ENCODE measurements at regions not wholly inside any gene's neighbourhood (a gene's known extent, or its start where the extent isn't known, plus 50 kb on each side); places are given as distances from the start of the nearest gene placed in this dataset.
"Not testable (repeated sequence)": the region's sequence is repeated elsewhere in the genome, so short reads cannot be mapped to it uniquely, and the experiment has no call there.

DNA sequence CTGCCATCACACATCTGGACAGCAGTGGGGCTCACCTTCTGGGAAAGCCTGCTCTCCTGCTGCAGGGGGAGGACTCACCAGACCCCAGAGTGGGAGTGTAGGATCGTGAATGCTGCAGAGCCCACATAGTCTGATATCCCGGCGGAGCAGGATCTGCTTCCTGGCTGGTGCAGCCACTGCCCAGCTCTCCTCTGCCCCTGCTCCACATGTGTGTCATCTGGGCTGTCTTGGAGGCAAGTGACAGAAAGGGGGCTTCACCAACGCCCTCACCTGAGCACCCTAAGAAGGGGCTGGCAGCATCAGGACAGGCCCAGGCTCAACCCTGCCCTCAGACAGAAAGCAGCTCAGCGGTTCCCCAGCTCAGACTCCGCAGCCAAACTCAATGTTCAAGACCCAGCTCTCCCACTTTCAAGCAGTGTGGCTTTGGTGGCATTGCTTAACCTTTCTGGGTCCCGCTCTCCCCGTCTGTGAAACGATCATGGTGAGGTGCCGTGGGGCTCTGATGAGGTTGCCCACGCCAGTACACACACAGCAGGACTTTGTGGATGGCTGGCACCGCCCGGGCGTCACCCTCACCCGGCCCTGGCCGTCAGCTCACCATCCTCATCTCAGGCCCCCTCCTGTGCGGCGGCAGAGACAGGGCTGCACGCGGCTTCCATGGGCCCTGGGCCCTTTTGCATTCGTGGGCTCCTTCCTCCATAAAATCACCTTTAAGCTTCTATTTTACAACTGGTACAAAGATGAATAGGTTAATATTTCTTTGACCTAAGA lies 91.0 kb upstream of the SFSWAP start:
- Mint-ChIP-seq H3K9me3 (no peaks in the 10 kb centered on the region), H3K4me3 (no peak overlapping the region), H3K4me1 (ENCODE audit: low read depth in 2 of 2) (peaks cover 0 to 3% of the 10 kb centered on the region in 2 donors), H3K27me3 (peaks cover 16 to 36% of the 10 kb centered on the region in 2 donors), H3K27ac (no peak overlapping the region), H3K36me3 (ENCODE audit: insufficient read depth) (peaks cover 6% of the 10 kb centered on the region)
- DNase-seq = no peak
- no peak for ATAC-seq (replicated peaks)

GRCh38 chr12:131620520-131620919 lies 90.4 kb upstream of the SFSWAP start:
- Mint-ChIP-seq H3K36me3 (ENCODE audit: insufficient read depth) (peaks cover 6% of the 10 kb centered on the region), H3K27me3 (peaks cover 16 to 36% of the 10 kb centered on the region in 2 donors), H3K27ac (no peak overlapping the region), H3K4me3 (no peak overlapping the region), H3K9me3 (no peaks in the 10 kb centered on the region), H3K4me1 (ENCODE audit: low read depth in 2 of 2) (peaks cover 0 to 4% of the 10 kb centered on the region in 2 donors)
- ATAC-seq (replicated peaks) = no peak
- no peak for DNase-seq

DNA sequence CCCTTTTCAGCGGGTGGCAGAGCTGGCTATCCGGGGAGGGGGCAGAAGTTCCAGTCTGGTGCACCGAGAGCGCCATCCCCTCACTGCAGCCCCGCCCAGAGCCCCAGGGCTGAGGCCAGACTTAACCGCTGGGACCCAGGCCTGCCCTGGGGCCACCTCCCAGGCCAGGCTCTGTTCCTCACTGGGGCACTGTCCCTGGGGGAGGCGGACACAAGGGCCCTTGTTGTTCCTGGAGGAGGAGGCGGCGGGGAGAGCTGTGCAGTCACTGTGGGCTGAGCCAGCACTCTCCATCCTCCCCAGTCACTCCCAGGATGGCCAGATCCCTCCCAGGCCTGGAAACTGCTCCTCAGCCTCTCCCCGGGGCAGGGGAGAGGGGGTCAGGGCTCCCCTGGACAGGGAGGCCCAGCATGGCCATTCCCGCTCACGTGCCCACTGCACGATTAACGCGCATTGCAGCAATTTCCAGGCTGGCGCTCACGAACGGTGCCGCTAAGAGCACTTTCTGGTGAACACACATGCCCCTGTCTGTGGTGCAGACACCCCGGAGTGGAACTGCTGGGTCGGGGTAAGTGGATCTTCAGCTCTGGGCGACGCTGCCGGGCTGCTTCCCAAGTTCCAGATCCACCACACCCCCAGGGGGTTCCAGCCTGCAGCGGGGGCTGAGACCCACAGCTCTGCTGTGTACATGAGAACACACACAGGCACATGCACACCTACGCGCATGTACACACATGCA lies 89.8 kb upstream of the SFSWAP start:
- Mint-ChIP-seq H3K27ac (no peak overlapping the region), H3K4me3 (no peak overlapping the region), H3K9me3 (peaks cover 0 to under 1% of the 10 kb centered on the region in 2 donors), H3K4me1 (ENCODE audit: low read depth in 2 of 2) (peaks cover 5 to 6% of the 10 kb centered on the region in 2 donors), H3K36me3 (ENCODE audit: insufficient read depth) (peaks cover 11% of the 10 kb centered on the region), H3K27me3 (peaks cover 16 to 33% of the 10 kb centered on the region in 2 donors)
- DNase-seq = no peak
- ATAC-seq (replicated peaks) = no peak

GRCh38 chr12:131621701-131622421 lies 89.0 kb upstream of the SFSWAP start:
- no peak overlapping the region for H3K4me3 Mint-ChIP-seq
- H3K4me1 Mint-ChIP-seq (ENCODE audit: low read depth in 2 of 2) = peaks cover 8 to 9% of the 10 kb centered on the region in 2 donors
- no peak for ATAC-seq (replicated peaks)
- no peak overlapping the region for H3K27ac Mint-ChIP-seq
- H3K36me3 Mint-ChIP-seq (ENCODE audit: insufficient read depth) = peaks cover 16% of the 10 kb centered on the region
- no peak for DNase-seq
- peaks cover 0 to 3% of the 10 kb centered on the region in 2 donors for H3K9me3 Mint-ChIP-seq
- peaks cover 13 to 26% of the 10 kb centered on the region in 2 donors for H3K27me3 Mint-ChIP-seq

- DNase-seq (no peak), ATAC-seq (replicated peaks) (no peak)
- H3K4me3 Mint-ChIP-seq = no peak overlapping the region
- peaks cover 7 to 20% of the 10 kb centered on the region in 2 donors for H3K27me3 Mint-ChIP-seq
- peaks cover 22% of the 10 kb centered on the region for H3K36me3 Mint-ChIP-seq (ENCODE audit: insufficient read depth)
- H3K9me3 Mint-ChIP-seq = peaks cover 0 to 3% of the 10 kb centered on the region in 2 donors
- H3K27ac Mint-ChIP-seq = no peak overlapping the region
- peaks cover 8 to 9% of the 10 kb centered on the region in 2 donors for H3K4me1 Mint-ChIP-seq (ENCODE audit: low read depth in 2 of 2)
Observed at GRCh38 chr12:131622422-131622955, 88.4 kb upstream of the SFSWAP start.

- H3K4me3 Mint-ChIP-seq; DNase-seq; H3K27ac Mint-ChIP-seq; H3K27me3 Mint-ChIP-seq; ATAC-seq (replicated peaks); H3K9me3 Mint-ChIP-seq: not testable (repeated sequence)
- Mint-ChIP-seq H3K4me1 (ENCODE audit: low read depth in 2 of 2) (peaks cover 9 to 13% of the 10 kb centered on the region in 2 donors), H3K36me3 (ENCODE audit: insufficient read depth) (peaks cover 33% of the 10 kb centered on the region)
Observed at GRCh38 chr12:131623404-131624368, 87.2 kb upstream of the SFSWAP start.

GRCh38 chr12:131624369-131624739 lies 86.5 kb upstream of the SFSWAP start:
- H3K27me3 Mint-ChIP-seq; ATAC-seq (replicated peaks); DNase-seq; H3K27ac Mint-ChIP-seq; H3K4me3 Mint-ChIP-seq; H3K9me3 Mint-ChIP-seq: not testable (repeated sequence)
- Mint-ChIP-seq H3K36me3 (ENCODE audit: insufficient read depth) (peaks cover 40% of the 10 kb centered on the region), H3K4me1 (ENCODE audit: low read depth in 2 of 2) (peaks cover 13 to 20% of the 10 kb centered on the region in 2 donors)

GRCh38 chr12:131624756-131625501 lies 86.0 kb upstream of the SFSWAP start:
- H3K4me3 Mint-ChIP-seq; DNase-seq; H3K27ac Mint-ChIP-seq; H3K9me3 Mint-ChIP-seq; ATAC-seq (replicated peaks); H3K27me3 Mint-ChIP-seq: not testable (repeated sequence)
- H3K36me3 Mint-ChIP-seq (ENCODE audit: insufficient read depth) = peaks cover 42% of the 10 kb centered on the region
- peaks cover 13 to 20% of the 10 kb centered on the region in 2 donors for H3K4me1 Mint-ChIP-seq (ENCODE audit: low read depth in 2 of 2)

DNA sequence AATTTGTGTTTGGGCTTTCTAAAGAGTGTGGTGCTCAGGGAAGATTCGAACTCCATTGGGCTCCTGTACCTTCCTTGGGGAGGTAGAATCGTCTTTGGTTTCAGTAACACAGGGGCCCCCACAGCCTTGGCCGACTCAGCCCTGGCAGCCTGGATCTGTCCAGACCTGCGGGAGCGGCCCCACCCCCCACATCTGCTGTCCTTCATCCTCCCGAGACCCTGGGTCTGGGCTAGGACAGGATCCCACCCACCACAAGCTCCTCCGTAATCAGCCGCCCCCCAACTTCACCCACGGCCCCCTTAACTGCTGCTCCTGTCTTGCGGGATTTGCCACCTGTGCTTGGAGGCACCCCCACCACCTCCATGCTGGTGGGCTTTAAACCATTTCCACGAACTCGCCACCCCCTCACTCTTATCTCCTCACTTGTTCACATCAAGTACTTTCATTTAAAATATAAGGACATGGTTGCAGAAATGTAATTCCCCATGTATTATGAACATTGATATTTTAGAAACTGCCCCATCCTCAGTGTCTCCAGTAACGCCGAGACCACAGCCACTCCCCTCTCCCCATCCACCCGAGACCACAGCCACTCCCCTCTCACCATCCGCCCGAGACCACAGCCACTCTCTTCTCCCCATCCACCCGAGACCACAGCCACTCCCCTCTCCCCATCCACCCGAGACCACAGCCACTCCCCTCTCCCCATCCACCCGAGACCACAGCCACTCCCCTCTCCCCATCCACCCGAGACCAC lies 84.7 kb upstream of the SFSWAP start:
- peak; percentile 23 to 55 (median 39) for DNase-seq
- Mint-ChIP-seq H3K4me1 (ENCODE audit: low read depth in 2 of 2) (peaks cover 21 to 24% of the 10 kb centered on the region in 2 donors), H3K36me3 (ENCODE audit: insufficient read depth) (peaks cover 43% of the 10 kb centered on the region), H3K27ac (peak overlapping the region; percentile 87 to 88), H3K4me3 (peak overlapping the region; percentile 46 to 52)
- not testable (repeated sequence) for H3K27me3 Mint-ChIP-seq, H3K9me3 Mint-ChIP-seq
- ATAC-seq (replicated peaks) = peak; percentile 65

DNA sequence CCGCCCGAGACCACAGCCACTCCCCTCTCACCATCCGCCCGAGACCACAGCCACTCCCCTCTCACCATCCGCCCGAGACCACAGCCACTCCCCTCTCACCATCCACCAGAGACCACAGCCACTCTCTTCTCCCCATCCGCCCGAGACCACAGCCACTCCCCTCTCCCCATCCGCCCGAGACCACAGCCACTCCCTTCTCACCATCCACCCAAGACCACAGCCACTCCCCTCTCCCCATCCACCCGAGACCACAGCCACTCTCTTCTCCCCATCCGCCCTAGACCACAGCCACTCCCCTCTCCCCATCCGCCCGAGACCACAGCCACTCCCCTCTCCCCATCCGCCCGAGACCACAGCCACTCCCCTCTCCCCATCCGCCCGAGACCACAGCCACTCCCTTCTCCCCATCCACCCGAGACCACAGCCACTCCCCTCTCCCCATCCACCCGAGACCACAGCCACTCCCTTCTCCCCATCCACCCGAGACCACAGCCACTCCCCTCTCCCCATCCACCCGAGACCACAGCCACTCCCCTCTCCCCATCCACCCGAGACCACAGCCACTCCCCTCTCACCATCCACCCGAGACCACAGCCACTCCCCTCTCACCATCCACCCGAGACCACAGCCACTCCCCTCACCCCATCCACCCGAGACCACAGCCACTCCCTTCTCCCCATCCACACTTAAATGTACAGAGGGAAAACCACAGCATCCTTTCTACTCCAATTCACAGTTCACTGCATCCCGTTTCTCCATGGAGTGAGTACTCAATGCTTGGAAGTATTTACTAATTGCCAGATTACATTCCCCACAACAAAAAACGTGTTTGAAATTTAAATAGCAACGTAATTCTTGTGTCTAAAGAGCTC lies 83.5 kb upstream of the SFSWAP start:
- ATAC-seq (replicated peaks) (peak; percentile 40), DNase-seq (peak; percentile 69 to 73 (median 71))
- H3K36me3 Mint-ChIP-seq (ENCODE audit: insufficient read depth) = peaks cover 45% of the 10 kb centered on the region
- H3K4me1 Mint-ChIP-seq (ENCODE audit: low read depth in 2 of 2) = peaks cover 25 to 30% of the 10 kb centered on the region in 2 donors
- not testable (repeated sequence) for H3K9me3 Mint-ChIP-seq, H3K27me3 Mint-ChIP-seq
- H3K27ac Mint-ChIP-seq = peak overlapping the region; percentile 88 to 94
- peak overlapping the region; percentile 61 to 65 for H3K4me3 Mint-ChIP-seq

All from effector memory CD8-positive, alpha-beta T cell (primary cell).